GM19025 (cell line): ENCODE measurements at regions not wholly inside any gene's neighbourhood (a gene's known extent, or its start where the extent isn't known, plus 50 kb on each side); places are given as distances from the start of the nearest gene placed in this dataset.
"Not testable (repeated sequence)": the region's sequence is repeated elsewhere in the genome, so short reads cannot be mapped to it uniquely, and the experiment has no call there.

ENCODE experiments used
- ATAC-seq: cut with Tn5 transposase; IDR thresholded peaks from one replicate; pipeline ENCODE4 v1.9.1; 2021; ENCODE audit warnings: mild to moderate bottlenecking, low read depth, moderate library complexity; ENCODE audit not compliant: unreplicated experiment

GRCh38 chr7:41438705-41439514 lies 264.0 kb downstream of the INHBA start:
- ATAC-seq = no peak

- no peak for ATAC-seq
Observed at GRCh38 chr7:41437257-41438196, 265.4 kb downstream of the INHBA start.

- ATAC-seq = no peak
Observed at GRCh38 chr7:41436139-41436538, 266.8 kb downstream of the INHBA start.

GRCh38 chr7:41435020-41435419 lies 267.9 kb downstream of the INHBA start:
- ATAC-seq = not testable (repeated sequence)

- no peak for ATAC-seq
Observed at GRCh38 chr7:41431671-41432070, 271.2 kb downstream of the INHBA start.

- no peak for ATAC-seq
Observed at GRCh38 chr7:41428381-41428780, 274.5 kb downstream of the INHBA start.

- ATAC-seq = no peak
Observed at GRCh38 chr7:41425926-41426325, 277.0 kb downstream of the INHBA start.

GRCh38 chr7:41421056-41421455 lies 281.8 kb downstream of the INHBA start:
- ATAC-seq = no peak

- ATAC-seq = no peak
Observed at GRCh38 chr7:41420421-41420820, 282.5 kb downstream of the INHBA start.

- ATAC-seq = no peak
Observed at GRCh38 chr7:41418337-41418736, 284.6 kb downstream of the INHBA start.

- no peak for ATAC-seq
Observed at GRCh38 chr7:41416208-41416595, 286.7 kb downstream of the INHBA start.

GRCh38 chr7:41415471-41416207 lies 287.3 kb downstream of the INHBA start:
- no peak for ATAC-seq

GRCh38 chr7:41415051-41415450 lies 287.8 kb downstream of the INHBA start:
- ATAC-seq = no peak

GRCh38 chr7:41404375-41405074 lies 298.4 kb downstream of the INHBA start:
- ATAC-seq = no peak

- no peak for ATAC-seq
Observed at GRCh38 chr7:41403291-41403690, 299.6 kb downstream of the INHBA start.

GRCh38 chr7:41401833-41402232 lies 301.1 kb downstream of the INHBA start:
- ATAC-seq = no peak

- no peak for ATAC-seq
Observed at GRCh38 chr7:41399171-41399570, 303.7 kb downstream of the INHBA start.

GRCh38 chr7:41391818-41392217 lies 311.1 kb downstream of the INHBA start:
- no peak for ATAC-seq

GRCh38 chr7:41388933-41389332 lies 314.0 kb downstream of the INHBA start:
- ATAC-seq = not testable (repeated sequence)

GRCh38 chr7:41385996-41386395 lies 316.9 kb downstream of the INHBA start:
- no peak for ATAC-seq
